ENCODE measurements at regions not wholly inside any gene's neighbourhood (a gene's known extent, or its start where the extent isn't known, plus 50 kb on each side); places are given as distances from the start of the nearest gene placed in this dataset.

DNA sequence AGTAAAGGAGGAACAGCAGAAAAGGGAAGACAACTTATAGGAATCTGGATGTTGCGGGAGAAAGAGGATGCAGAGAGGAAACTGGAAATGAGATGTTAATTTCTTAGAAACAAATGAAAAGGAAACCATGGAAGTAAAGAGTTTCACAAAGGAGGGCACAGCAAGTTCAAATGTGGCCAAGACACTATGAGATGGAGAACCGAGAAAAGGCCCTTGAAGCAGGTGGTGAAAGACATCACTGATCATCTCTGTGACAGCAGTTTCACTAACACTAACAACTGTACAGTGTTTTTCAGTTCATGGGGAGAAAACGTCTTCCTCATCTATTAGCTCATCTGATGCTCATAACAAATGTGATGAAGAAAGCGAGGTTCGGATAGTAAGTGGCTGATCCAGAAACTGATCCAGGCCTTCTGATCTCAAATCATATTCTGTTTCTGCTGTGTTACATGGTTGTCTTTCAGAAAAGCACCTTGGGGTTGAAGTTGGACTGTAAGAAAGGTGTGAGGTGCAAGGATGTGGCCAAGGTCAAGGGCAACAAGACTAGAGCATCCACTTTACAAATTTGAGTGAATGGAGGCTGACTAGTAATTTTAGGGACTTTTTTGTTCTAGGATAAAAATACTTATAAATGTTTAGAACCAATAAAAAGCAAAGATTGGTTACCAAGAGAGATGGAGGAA lies 492.1 kb upstream of the CADM1 start:
- DNase-seq (ENCODE audit: low spot score) = no peak
- H3K27ac ChIP-seq (ENCODE audit: low read depth in 1 of 2, low read length in 2 of 2) = no peak overlapping the region
- no peaks in the 10 kb centered on the region for H3K36me3 ChIP-seq (ENCODE audit: control insufficient read depth in 4 of 4, insufficient read depth in 3 of 4, low read depth in 1 of 4, low read length in 3 of 4)
- no peaks in the 10 kb centered on the region for H3K9me3 ChIP-seq (ENCODE audit: control insufficient read depth in 4 of 4, low read length in 3 of 4)
- no peaks in the 10 kb centered on the region for H3K27me3 ChIP-seq (ENCODE audit: control insufficient read depth in 4 of 4, insufficient read depth in 4 of 4, low read length in 3 of 4)
- no peak overlapping the region for H3K4me3 ChIP-seq (ENCODE audit: low read depth in 1 of 3, low read length in 3 of 3)
- no peak for TF ChIP-seq TAF1 (conservative IDR thresholded peaks at IDR 0.05)
- no peak for TF ChIP-seq YY1 (IDR thresholded peaks at IDR 0.05)
- WGBS = 85% methylated on average over 5 of the region's 5 CpGs
- no peaks in the 10 kb centered on the region for H3K4me1 ChIP-seq (ENCODE audit: control insufficient read depth in 4 of 4, insufficient read depth in 4 of 4, low read length in 3 of 4)
- H3K9ac ChIP-seq (ENCODE audit: low read depth in 1 of 2, low read length in 2 of 2) = no peak overlapping the region

GRCh38 chr11:115993590-115993989 lies 489.4 kb upstream of the CADM1 start:
- Histone ChIP-seq H3K36me3 (ENCODE audit: control insufficient read depth in 4 of 4, insufficient read depth in 3 of 4, low read depth in 1 of 4, low read length in 3 of 4) (no peaks in the 10 kb centered on the region), H3K9me3 (ENCODE audit: control insufficient read depth in 4 of 4, low read length in 3 of 4) (no peaks in the 10 kb centered on the region), H3K27ac (ENCODE audit: low read depth in 1 of 2, low read length in 2 of 2) (no peak overlapping the region), H3K4me3 (ENCODE audit: low read depth in 1 of 3, low read length in 3 of 3) (no peak overlapping the region), H3K9ac (ENCODE audit: low read depth in 1 of 2, low read length in 2 of 2) (no peak overlapping the region), H3K27me3 (ENCODE audit: control insufficient read depth in 4 of 4, insufficient read depth in 4 of 4, low read length in 3 of 4) (no peaks in the 10 kb centered on the region), H3K4me1 (ENCODE audit: control insufficient read depth in 4 of 4, insufficient read depth in 4 of 4, low read length in 3 of 4) (no peaks in the 10 kb centered on the region)
- no peak for DNase-seq (ENCODE audit: low spot score)
- WGBS = 91% methylated on average over 5 of the region's 5 CpGs
- TF ChIP-seq ATF3 (IDR thresholded peaks at IDR 0.05) = no peak
- TF ChIP-seq, protein P1, sequence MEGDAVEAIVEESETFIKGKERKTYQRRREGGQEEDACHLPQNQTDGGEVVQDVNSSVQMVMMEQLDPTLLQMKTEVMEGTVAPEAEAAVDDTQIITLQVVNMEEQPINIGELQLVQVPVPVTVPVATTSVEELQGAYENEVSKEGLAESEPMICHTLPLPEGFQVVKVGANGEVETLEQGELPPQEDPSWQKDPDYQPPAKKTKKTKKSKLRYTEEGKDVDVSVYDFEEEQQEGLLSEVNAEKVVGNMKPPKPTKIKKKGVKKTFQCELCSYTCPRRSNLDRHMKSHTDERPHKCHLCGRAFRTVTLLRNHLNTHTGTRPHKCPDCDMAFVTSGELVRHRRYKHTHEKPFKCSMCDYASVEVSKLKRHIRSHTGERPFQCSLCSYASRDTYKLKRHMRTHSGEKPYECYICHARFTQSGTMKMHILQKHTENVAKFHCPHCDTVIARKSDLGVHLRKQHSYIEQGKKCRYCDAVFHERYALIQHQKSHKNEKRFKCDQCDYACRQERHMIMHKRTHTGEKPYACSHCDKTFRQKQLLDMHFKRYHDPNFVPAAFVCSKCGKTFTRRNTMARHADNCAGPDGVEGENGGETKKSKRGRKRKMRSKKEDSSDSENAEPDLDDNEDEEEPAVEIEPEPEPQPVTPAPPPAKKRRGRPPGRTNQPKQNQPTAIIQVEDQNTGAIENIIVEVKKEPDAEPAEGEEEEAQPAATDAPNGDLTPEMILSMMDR (IDR thresholded peaks at IDR 0.05; ENCODE audit: low read depth, low read length, missing input control) = no peak
- TF ChIP-seq FOXA1 (IDR thresholded peaks at IDR 0.05) = no peak
- no peak for TF ChIP-seq FOXA2 (IDR thresholded peaks at IDR 0.05)
- no peak for TF ChIP-seq HNF4G (IDR thresholded peaks at IDR 0.05)

DNA sequence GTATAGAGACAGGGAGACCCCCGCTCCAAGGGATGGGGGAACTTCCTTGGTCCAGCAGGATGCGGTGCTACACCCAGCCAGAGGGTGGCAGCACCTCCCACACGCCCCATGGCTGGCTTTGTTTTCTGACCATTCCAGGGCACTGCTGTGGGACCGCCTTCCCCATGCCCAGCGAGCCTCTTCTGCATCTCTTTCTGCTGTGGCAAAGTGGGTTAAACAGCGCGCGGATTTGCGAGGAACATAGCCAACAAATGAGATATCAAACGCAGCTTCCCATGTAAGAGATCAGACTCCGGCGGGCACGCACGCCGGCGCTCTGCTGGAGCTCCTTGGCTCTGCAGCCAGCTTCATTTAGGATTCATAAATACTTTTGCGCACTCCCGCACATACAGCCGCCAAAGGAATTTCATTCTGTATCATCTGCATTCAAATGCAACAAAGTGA lies 485.8 kb upstream of the CADM1 start:
- Histone ChIP-seq H3K4me1 (ENCODE audit: control insufficient read depth in 4 of 4, insufficient read depth in 4 of 4, low read length in 3 of 4) (no peaks in the 10 kb centered on the region), H3K9ac (ENCODE audit: low read depth in 1 of 2, low read length in 2 of 2) (no peak overlapping the region), H3K4me3 (ENCODE audit: low read depth in 1 of 3, low read length in 3 of 3) (no peak overlapping the region), H3K27me3 (ENCODE audit: control insufficient read depth in 4 of 4, insufficient read depth in 4 of 4, low read length in 3 of 4) (no peaks in the 10 kb centered on the region), H3K9me3 (ENCODE audit: control insufficient read depth in 4 of 4, low read length in 3 of 4) (no peaks in the 10 kb centered on the region), H3K27ac (ENCODE audit: low read depth in 1 of 2, low read length in 2 of 2) (no peak overlapping the region), H3K36me3 (ENCODE audit: control insufficient read depth in 4 of 4, insufficient read depth in 3 of 4, low read depth in 1 of 4, low read length in 3 of 4) (no peaks in the 10 kb centered on the region)
- 47% methylated on average over 19 of the region's 19 CpGs for whole genome bisulfite sequencing
- TF ChIP-seq, protein P1 (IDR thresholded peaks at IDR 0.05; ENCODE audit: low read depth, low read length, missing input control) = peak; percentile 43
- TF ChIP-seq ZBTB33 (IDR thresholded peaks at IDR 0.05) = no peak
- TF ChIP-seq RAD21 (IDR thresholded peaks at IDR 0.05) = peak; percentile 46 to 72
- TF ChIP-seq YY1 (IDR thresholded peaks at IDR 0.05) = no peak
- TF ChIP-seq JUND (IDR thresholded peaks at IDR 0.05) = no peak
- no peak for DNase-seq (ENCODE audit: low spot score)
